ENCODE measurements at regions not wholly inside any gene's neighbourhood (a gene's known extent, or its start where the extent isn't known, plus 50 kb on each side); places are given as distances from the start of the nearest gene placed in this dataset.
"Not testable (repeated sequence)": the region's sequence is repeated elsewhere in the genome, so short reads cannot be mapped to it uniquely, and the experiment has no call there.

- DNase-seq: no peak
Measured at GRCh38 chr9:13806714-13807113, 507.2 kb downstream of the NFIB start.

GRCh38 chr9:13805546-13805945 is 508.4 kb downstream of the NFIB start:
- intact Hi-C loops (cut with DNase I): no loop called here

More at GRCh38 chr9:13806714-13807113, 507.2 kb downstream of the NFIB start:
- Histone ChIP-seq H3K27ac (no peak overlapping the region), H3K36me3 (no peaks in the 10 kb centered on the region), H3K27me3 (no peaks in the 10 kb centered on the region), H3K4me1 (no peaks in the 10 kb centered on the region), H3K4me3 (no peak overlapping the region), H3K9me3 (no peaks in the 10 kb centered on the region)
- 80 to 81% methylated on average over 2 of the region's 2 CpGs for WGBS, 2 donors
- intact Hi-C loops (cut with DNase I): no loop called here
- TF ChIP-seq POLR2AphosphoS5 (IDR thresholded peaks at IDR 0.05) (no peak), EP300 (IDR thresholded peaks at IDR 0.05) (no peak), POLR2A (IDR thresholded peaks at IDR 0.05) (no peak)
- TF ChIP-seq, protein P1, sequence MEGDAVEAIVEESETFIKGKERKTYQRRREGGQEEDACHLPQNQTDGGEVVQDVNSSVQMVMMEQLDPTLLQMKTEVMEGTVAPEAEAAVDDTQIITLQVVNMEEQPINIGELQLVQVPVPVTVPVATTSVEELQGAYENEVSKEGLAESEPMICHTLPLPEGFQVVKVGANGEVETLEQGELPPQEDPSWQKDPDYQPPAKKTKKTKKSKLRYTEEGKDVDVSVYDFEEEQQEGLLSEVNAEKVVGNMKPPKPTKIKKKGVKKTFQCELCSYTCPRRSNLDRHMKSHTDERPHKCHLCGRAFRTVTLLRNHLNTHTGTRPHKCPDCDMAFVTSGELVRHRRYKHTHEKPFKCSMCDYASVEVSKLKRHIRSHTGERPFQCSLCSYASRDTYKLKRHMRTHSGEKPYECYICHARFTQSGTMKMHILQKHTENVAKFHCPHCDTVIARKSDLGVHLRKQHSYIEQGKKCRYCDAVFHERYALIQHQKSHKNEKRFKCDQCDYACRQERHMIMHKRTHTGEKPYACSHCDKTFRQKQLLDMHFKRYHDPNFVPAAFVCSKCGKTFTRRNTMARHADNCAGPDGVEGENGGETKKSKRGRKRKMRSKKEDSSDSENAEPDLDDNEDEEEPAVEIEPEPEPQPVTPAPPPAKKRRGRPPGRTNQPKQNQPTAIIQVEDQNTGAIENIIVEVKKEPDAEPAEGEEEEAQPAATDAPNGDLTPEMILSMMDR (IDR thresholded peaks at IDR 0.05): no peak

DNA sequence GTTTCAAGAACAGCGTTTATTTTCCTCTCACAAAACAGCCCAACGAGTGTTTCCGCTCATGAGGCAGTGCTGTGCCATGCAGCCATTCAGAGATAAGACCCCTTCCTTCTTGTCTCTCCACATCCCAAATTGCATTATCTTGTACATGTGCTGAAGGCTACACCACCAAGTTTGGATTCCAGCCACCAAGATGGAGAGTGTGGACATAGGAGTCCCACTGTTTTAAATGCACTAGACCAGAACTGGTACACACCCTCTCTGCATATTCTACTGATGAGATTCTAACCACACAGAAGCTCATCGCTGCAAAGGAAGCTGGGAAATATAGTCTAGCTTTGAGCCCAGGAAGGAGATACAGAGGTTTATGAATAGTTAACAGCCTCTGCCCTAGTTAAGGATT is 509.4 kb downstream of the NFIB start:
- no peaks in the 10 kb centered on the region for H3K4me1 ChIP-seq
- no peak for DNase-seq
- no peak for TF ChIP-seq POLR2A (IDR thresholded peaks at IDR 0.05)
- no peaks in the 10 kb centered on the region for H3K9me3 ChIP-seq
- 80 to 87% methylated on average over 4 of the region's 4 CpGs for WGBS, 2 donors
- no peak overlapping the region for H3K4me3 ChIP-seq
- intact Hi-C loops (cut with DNase I): no loop called here
- no peaks in the 10 kb centered on the region for H3K27me3 ChIP-seq
- H3K27ac ChIP-seq: no peak overlapping the region
- no peaks in the 10 kb centered on the region for H3K36me3 ChIP-seq

More at GRCh38 chr9:13805546-13805945, 508.4 kb downstream of the NFIB start:
- no peaks in the 10 kb centered on the region for H3K4me1 ChIP-seq
- H3K27ac ChIP-seq: no peak overlapping the region
- no peaks in the 10 kb centered on the region for H3K27me3 ChIP-seq
- no peaks in the 10 kb centered on the region for H3K9me3 ChIP-seq
- H3K4me3 ChIP-seq: no peak overlapping the region
- WGBS, 2 donors: 69 to 81% methylated on average over 5 of the region's 5 CpGs
- no peaks in the 10 kb centered on the region for H3K36me3 ChIP-seq
- DNase-seq: no peak
- TF ChIP-seq POLR2AphosphoS5 (IDR thresholded peaks at IDR 0.05) (no peak), EP300 (IDR thresholded peaks at IDR 0.05) (no peak), POLR2A (IDR thresholded peaks at IDR 0.05) (no peak)
- TF ChIP-seq, protein P1 (IDR thresholded peaks at IDR 0.05): no peak

DNA sequence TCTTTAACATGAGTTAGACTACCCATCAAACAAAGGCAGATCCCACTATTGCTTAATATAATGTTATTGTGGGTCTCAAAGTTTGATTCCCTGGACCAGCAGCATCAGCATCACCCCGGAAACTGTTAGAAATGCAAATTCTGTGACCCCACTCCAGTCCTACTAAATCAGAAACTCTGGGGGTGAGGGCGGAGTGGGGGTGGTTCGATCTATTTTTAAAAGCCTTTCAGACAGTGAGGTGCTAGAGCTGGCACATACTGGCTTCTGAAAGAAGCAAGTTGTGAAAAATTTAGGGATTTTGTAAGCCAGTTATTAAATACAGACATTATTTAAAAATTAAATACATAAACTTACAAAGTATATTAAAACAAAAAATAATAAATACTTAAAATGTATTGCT is 513.2 kb downstream of the NFIB start:
- TF ChIP-seq EP300 (IDR thresholded peaks at IDR 0.05): no peak
- no peak for TF ChIP-seq POLR2A (IDR thresholded peaks at IDR 0.05)
- no peak for TF ChIP-seq POLR2AphosphoS5 (IDR thresholded peaks at IDR 0.05)
- TF ChIP-seq, protein P1 (IDR thresholded peaks at IDR 0.05): no peak
- WGBS, 2 donors: 78 to 92% methylated on average over 3 of the region's 3 CpGs
- no peak overlapping the region for H3K4me3 ChIP-seq
- H3K4me1 ChIP-seq: no peaks in the 10 kb centered on the region
- H3K27me3 ChIP-seq: no peaks in the 10 kb centered on the region
- no peak overlapping the region for H3K27ac ChIP-seq
- H3K36me3 ChIP-seq: no peaks in the 10 kb centered on the region
- intact Hi-C loops (cut with DNase I): no loop called here
- DNase-seq: no peak
- H3K9me3 ChIP-seq: no peaks in the 10 kb centered on the region

DNA sequence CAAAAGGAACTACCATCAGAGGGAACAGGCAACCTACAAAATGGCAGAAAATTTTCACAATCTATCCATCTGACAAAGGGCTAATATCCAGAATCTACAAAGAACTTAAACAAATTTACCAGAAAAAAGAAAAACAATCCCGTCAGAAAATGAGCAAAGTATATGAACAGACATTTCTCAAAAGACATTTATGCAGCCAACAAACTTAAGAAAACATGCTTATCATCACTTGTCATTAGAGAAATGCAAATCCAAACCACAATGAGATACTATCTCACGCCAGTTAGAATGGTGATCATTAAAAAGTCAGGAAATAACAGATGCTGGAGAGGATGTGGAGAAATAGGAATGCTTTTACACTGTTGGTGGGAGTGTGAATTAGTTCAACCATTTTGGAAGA is 516.2 kb downstream of the NFIB start:
- H3K27ac ChIP-seq; H3K9me3 ChIP-seq; DNase-seq; H3K4me1 ChIP-seq; intact Hi-C loops (cut with DNase I); H3K27me3 ChIP-seq; H3K4me3 ChIP-seq; H3K36me3 ChIP-seq: not testable (repeated sequence)
- WGBS, 2 donors: 94% methylated on average over 2 of the region's 2 CpGs

- intact Hi-C loops (cut with DNase I): no loop called here
- WGBS, 2 donors: 13 to 58% methylated on average over 4 of the region's 4 CpGs
- H3K4me3 ChIP-seq: no peak overlapping the region
Measured at GRCh38 chr9:13791816-13792215, 512.3 kb upstream of the MPDZ start.

More at GRCh38 chr9:13791816-13792215, 512.3 kb upstream of the MPDZ start:
- no peak overlapping the region for H3K27ac ChIP-seq
- no peak for DNase-seq
- peaks cover 0 to 9% (median 7%) of the 10 kb centered on the region in 4 donors for H3K4me1 ChIP-seq
- H3K36me3 ChIP-seq: no peaks in the 10 kb centered on the region
- H3K27me3 ChIP-seq: no peaks in the 10 kb centered on the region
- TF ChIP-seq, protein P1 (IDR thresholded peaks at IDR 0.05): no peak
- no peak for TF ChIP-seq POLR2A (IDR thresholded peaks at IDR 0.05)
- TF ChIP-seq POLR2AphosphoS5 (IDR thresholded peaks at IDR 0.05): no peak
- no peak for TF ChIP-seq EP300 (IDR thresholded peaks at IDR 0.05)
- peaks cover 0 to 3% (median 0%) of the 10 kb centered on the region in 4 donors for H3K9me3 ChIP-seq

Measured in sigmoid colon (tissue), 6 donors.